Choroid plexus epithelial cell (primary cell): ENCODE measurements at regions not wholly inside any gene's neighbourhood (a gene's known extent, or its start where the extent isn't known, plus 50 kb on each side); places are given as distances from the start of the nearest gene placed in this dataset.
"Not testable (repeated sequence)": the region's sequence is repeated elsewhere in the genome, so short reads cannot be mapped to it uniquely, and the experiment has no call there.

Experiments used
- DNase-seq: peaks from one replicate; pipeline ENCODE4 v3.0.0-alpha.2; 2010; ENCODE audit warnings: low read depth
- H3K4me3 ChIP-seq: 2 replicates; pipeline ENCODE4 v1.5.1; 2011; ENCODE audit warnings: low read depth, mild to moderate bottlenecking, control low read depth, low read length, moderate library complexity
- CTCF ChIP-seq: conservative IDR thresholded peaks from 2 replicates; pipeline ENCODE4 v1.5.1; 2011; ENCODE audit warnings: low read depth, mild to moderate bottlenecking, control low read depth, inconsistent platforms, low read length, moderate library complexity

GRCh38 chr4:167966143-167966542, 126.2 kb upstream of the ANXA10 start:
- peak; percentile 39 for DNase-seq
- TF ChIP-seq CTCF = no peak
- H3K4me3 ChIP-seq = no peak overlapping the region

DNA sequence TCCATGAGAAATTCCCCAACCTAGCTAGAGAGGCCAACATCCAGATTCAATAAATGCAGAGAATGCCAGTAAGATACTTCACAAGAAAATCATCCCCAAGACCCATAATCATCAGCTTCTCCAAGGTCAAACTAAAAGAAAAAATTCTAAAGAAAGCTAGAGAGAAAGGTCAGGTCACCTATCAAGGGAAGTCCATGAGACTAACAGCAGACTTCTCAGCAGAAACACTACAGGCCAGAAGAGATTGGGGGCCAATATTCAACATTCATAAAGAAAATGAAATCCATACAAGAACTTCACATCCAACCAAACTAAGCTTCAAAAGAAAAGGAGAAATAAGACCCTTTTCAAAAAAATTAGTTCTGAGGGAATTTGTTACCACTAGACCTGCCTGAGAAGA, 118.8 kb upstream of the ANXA10 start:
- TF ChIP-seq CTCF = no peak
- DNase-seq = no peak

DNA sequence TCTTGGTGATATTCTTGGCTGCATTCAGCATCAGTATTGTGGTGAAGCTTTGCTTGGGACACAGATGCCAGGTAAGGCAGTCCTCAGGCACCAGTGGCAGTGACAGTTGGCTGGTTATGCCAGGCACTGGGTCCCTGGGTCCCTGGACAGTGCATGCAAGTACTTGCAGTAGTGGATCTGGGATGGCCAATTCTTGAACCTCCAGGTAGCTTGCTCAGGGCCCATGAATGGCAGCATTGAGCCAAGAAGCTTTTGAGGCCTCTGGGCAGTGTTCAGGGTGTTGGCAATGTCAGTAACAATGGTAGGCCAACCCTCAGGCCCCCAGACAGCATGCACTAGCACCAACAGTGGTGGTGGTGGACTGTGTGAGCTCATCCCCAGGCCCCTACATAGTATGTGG, 106.8 kb upstream of the ANXA10 start:
- no peak for DNase-seq
- no peak for TF ChIP-seq CTCF
- no peak overlapping the region for H3K4me3 ChIP-seq

More for the DNA sequence above, 118.8 kb upstream of the ANXA10 start:
- no peak overlapping the region for H3K4me3 ChIP-seq

DNA sequence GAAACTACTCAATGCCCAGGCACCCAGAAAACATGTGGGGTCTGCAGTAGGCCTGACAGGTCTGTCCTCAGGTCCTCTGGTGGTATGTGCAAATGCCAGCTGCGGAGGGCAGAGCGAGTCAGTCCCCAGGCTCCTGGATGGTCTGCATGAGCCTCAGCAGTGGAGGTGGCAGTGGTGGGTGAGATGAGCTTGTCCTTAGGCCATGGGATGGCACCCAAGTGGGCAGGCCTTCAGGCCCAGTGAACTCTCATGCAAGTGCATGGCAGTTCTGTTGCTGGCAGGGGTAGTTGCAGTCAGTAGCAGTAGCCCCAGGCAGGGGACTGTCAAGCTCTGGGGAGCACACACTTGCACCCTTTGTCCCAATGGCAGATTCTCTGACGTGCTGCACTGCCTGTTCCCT, 106.3 kb upstream of the ANXA10 start:
- no peak overlapping the region for H3K4me3 ChIP-seq
- no peak for TF ChIP-seq CTCF
- DNase-seq = no peak

DNA sequence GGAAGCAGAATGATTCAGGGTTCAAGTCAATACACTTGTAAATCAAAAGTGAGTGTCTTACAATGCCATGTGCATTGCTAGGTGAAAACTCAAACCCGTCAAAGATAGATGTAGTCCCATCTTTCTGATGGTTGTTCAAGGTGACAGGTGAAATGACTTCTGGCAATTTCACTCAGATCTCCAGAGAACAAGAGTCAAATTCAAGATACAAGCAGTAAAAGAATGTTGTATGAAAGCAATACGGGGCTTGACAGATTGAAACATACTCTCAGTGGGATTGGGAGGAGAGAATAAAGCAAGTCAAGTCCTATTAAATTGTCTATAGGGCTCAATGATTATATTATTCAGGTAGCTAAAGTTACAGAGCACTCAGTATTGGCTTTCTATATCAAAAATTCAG, 105.1 kb upstream of the ANXA10 start:
- H3K4me3 ChIP-seq = no peak overlapping the region
- no peak for DNase-seq
- TF ChIP-seq CTCF = no peak

DNA sequence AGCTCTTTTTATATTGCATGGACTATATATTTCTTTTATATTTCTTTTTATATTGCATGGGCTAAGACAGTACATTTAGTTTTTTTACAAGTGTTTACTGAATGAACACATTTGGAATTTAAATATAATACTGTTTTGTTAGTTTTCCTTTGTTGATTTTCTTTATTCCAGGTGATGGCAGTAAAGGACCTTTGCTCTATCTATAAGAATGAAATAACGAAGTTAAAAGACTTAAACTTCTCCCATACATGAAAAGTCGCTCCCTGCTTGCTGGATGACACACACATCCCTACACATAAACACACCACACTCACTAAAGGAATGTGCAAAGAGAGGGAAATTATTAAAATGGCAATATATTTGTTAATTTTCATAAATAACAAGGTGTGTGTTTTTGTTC, 102.5 kb upstream of the ANXA10 start:
- DNase-seq = peak; percentile 11
- no peak for TF ChIP-seq CTCF

DNA sequence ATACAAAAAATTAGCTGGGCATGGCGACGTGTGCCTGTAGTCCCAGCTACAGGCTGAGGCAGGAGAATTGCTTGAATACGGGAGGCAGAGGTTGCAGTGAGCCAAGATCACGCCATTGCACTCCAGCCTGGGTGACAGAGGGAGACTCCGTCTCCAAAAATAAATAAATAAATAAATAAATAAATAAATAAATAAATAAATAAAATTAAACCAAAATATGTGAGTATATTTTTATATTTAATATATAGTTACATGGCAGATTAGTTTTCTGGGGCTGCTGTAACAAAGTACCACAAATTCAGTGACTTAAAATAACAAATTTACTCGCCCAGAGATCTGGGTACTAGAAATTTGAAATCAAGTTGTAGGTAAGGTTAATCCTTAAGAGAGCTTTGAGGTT, 84.2 kb upstream of the ANXA10 start:
- not testable (repeated sequence) for DNase-seq, H3K4me3 ChIP-seq

More for the DNA sequence above, 102.5 kb upstream of the ANXA10 start:
- no peak overlapping the region for H3K4me3 ChIP-seq

DNA sequence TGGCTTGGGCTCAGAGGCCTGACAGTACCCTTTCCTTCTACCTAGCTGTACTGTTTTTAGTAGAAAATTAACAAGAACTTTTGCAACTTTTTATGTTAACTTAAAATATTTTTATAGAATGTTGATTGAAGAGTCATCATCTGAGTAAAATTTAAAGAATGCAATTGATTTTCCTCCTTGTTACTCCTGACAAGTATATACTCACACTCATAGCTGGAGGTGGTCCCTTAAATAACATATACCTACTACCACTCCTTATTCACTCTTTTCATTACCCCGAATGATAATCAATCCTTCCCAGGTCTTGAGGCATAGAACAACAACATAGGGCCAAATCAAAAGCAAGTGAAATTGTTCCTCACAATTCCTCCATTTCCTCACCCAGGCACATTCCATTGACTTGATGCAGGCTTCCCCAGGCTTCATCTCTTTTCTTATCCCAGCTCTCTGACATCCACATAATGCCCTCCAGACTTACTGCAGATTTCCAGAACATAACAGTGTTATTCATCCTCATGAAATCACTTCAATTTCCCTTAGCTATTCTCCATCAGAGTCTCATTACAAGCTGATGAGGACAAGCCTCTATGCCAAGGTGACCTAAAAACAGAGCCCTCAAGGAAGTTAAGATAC, 73.2 kb upstream of the ANXA10 start:
- TF ChIP-seq CTCF = no peak
- H3K4me3 ChIP-seq = no peak overlapping the region
- DNase-seq = peak; percentile 41
